ENCODE measurements at regions not wholly inside any gene's neighbourhood (a gene's known extent, or its start where the extent isn't known, plus 50 kb on each side); places are given as distances from the start of the nearest gene placed in this dataset.
"Not testable (repeated sequence)": the region's sequence is repeated elsewhere in the genome, so short reads cannot be mapped to it uniquely, and the experiment has no call there.

DNA sequence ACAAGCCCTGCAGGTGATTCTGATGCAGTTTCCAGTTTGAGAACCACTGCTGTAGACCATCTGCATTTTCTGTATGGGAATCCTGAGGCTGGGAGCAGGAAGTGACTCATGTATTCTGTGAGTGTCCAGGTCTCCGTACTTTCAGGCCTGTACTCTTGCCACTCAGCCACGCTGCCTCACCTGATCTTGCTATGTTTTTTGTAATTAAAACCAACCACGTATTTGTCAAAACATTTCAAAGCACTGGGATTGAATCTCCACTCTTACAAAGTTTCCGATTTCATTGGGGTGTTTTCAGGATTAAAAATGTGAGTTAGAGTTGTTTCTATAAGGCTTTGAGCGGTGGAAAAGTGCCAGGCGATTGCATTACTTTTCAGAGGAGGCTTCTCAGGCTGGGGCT lies 2907.5 kb downstream of the RPIA start:
- intact Hi-C loops (cut with micrococcal nuclease); H3K36me3 ChIP-seq: not testable (repeated sequence)

DNA sequence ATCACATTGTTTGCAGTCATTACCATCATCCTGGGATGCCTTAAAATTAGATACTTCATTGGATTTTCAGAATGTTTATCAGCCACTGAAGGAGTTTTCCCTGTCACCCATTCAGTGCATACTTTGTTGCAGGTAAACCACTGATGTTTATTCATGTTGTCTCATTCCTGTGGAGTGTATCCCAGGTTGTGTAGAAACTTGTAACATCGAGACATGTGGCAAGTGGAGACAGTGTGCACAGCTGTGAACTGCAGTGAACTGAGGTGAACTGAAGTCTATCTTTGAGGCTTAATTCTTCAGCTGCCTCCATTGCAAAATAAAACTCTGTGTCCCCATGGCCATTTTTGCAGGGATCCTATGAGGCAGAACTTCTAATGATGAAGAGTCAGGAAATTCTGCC lies 2911.4 kb downstream of the RPIA start:
- H3K4me3 ChIP-seq; H3K36me3 ChIP-seq; H3K4me1 ChIP-seq; intact Hi-C loops (cut with micrococcal nuclease); H3K9me3 ChIP-seq (replicated peaks); DNase-seq; H3K27ac ChIP-seq (replicated peaks): not testable (repeated sequence)
- peaks cover 29% of the 10 kb centered on the region for H3K27me3 ChIP-seq (ENCODE audit: low read depth)

More for the DNA sequence above, 2907.5 kb downstream of the RPIA start:
- not testable (repeated sequence) for H3K4me1 ChIP-seq; H3K27ac ChIP-seq (replicated peaks); H3K9me3 ChIP-seq (replicated peaks); H3K4me3 ChIP-seq; DNase-seq
- peaks cover 60% of the 10 kb centered on the region for H3K27me3 ChIP-seq (ENCODE audit: low read depth)

DNA sequence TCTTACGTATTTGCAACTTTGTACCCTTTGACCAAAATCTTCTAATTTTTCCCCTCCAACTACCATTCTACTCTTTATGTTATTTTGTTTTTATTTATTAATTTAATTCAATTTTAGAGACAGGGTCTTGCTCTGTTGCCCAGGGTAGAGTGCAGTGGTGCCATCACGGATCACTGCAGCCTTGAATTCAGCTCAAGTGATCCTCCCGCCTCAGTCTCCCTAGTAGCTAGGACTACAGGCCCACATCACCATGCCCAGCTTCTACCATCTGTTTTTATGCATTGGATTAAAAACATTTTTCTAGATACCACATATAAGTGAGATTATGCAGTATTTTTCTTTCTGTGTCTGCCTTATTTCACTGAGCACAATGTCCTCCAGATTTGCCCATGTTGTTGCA lies 2912.5 kb downstream of the RPIA start:
- intact Hi-C loops (cut with micrococcal nuclease); H3K9me3 ChIP-seq (replicated peaks); H3K4me3 ChIP-seq; DNase-seq; H3K36me3 ChIP-seq; H3K4me1 ChIP-seq; H3K27ac ChIP-seq (replicated peaks): not testable (repeated sequence)
- peaks cover 22% of the 10 kb centered on the region for H3K27me3 ChIP-seq (ENCODE audit: low read depth)

DNA sequence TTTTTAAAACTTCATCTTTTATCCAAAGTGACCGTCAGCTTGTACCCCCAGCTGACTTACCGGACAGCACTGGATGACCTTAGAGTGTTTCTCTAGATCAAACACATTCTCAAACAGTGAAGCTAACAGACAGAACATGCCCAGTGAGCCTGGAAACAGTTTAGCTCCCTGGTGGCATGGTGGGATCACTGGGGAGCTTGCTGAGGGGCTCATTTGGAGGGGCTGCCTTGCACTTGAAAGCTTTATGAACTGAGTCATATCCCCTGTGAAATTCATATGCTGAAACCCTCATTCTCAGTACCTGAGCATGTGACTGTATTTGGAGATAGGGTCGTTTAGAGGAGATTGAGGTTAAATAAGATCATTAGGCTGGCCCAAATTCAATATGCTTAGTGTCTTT lies 2913.2 kb downstream of the RPIA start:
- intact Hi-C loops (cut with micrococcal nuclease); DNase-seq; H3K9me3 ChIP-seq (replicated peaks); H3K4me3 ChIP-seq; H3K36me3 ChIP-seq; H3K4me1 ChIP-seq; H3K27ac ChIP-seq (replicated peaks): not testable (repeated sequence)
- H3K27me3 ChIP-seq (ENCODE audit: low read depth): peaks cover 16% of the 10 kb centered on the region

DNA sequence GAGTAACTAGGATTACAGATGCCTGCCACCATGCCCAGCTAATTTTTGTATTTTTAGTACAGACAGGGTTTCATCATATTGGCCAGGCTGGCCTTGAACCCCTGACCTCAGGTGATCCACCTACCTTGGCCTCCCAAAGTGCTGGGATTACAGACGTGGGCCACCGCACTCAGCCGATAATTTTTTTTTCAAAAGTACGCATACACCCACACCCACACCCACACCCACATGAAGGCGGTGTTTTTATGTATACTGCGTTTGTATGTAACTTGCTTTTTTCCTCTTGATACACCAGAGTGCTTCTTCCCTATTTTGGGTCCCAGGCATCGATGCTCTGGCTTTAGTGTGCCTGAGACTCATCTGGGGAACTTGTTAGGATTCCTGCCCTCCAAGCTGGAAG lies 2932.3 kb downstream of the RPIA start:
- H3K27me3 ChIP-seq (ENCODE audit: low read depth); H3K9me3 ChIP-seq (replicated peaks); intact Hi-C loops (cut with micrococcal nuclease); H3K4me1 ChIP-seq; DNase-seq; H3K27ac ChIP-seq (replicated peaks); H3K4me3 ChIP-seq; H3K36me3 ChIP-seq: not testable (repeated sequence)

DNA sequence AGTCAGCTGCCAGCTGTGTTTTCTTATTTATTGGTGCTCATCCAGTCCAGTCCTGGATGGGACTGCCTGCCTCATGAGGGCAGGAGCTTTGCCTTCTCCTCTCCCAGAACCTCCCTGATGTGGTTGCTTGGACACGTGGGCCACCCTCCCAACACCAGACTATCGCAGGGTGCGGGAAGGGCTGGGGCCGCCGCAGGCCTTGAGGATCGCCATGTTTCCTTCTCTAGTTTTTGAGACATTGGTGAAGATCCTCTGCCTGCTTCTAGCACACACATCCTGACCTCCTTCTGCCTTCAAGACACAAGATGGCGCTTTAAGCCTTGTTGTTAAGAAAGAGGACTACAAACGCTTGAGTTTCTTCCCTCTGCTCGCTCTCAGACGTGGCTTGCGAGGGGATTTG lies 2937.0 kb downstream of the RPIA start:
- H3K27me3 ChIP-seq (ENCODE audit: low read depth); H3K4me3 ChIP-seq; H3K36me3 ChIP-seq; H3K27ac ChIP-seq (replicated peaks); H3K9me3 ChIP-seq (replicated peaks); DNase-seq; intact Hi-C loops (cut with micrococcal nuclease); H3K4me1 ChIP-seq: not testable (repeated sequence)

DNA sequence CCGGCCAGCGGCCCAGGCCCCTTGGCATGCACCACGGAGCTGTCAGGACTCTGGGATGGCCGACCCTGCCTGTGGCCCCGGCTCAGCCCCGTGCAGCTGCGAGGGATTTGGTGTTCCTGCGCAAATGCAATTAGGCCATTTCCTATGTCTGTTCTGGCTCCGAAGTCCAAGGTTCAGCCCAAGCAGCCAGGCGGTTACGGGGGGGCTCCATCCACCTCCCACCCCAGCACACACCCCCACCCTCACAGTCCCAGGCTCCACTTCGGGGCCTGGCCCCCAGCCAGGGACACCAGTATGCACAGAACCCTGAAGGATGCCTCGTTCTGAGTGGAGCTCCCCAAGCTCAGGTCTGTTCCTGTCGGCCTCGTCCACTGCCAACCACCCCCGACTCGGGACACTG lies 2965.7 kb downstream of the RPIA start:
- H3K4me3 ChIP-seq: peak overlapping the region; percentile 38
- DNase-seq: peak; percentile 65
- not testable (repeated sequence) for H3K9me3 ChIP-seq (replicated peaks)

DNA sequence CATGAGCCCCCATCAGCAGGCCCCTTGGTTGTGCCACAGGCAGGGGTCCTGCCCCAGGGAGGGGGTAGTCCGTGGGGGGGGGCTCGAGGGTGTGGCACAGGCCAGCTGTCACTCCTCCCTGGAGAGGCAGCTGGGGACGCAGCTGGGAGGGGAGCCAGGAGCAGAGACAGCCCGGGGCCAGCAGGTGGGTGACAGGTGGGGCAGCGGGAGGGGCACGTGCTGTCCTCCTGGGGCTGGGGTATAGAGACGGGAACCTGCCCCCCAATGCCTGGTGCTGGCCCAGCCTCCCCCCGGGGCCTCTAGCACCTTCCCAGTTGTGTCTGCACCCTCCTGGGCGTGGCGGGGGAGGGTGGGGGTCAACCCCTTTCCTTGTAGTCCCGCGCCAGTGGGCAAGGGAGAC lies 2966.9 kb downstream of the RPIA start:
- intact Hi-C loops (cut with micrococcal nuclease); DNase-seq; H3K27me3 ChIP-seq (ENCODE audit: low read depth); H3K9me3 ChIP-seq (replicated peaks); H3K4me1 ChIP-seq; H3K36me3 ChIP-seq: not testable (repeated sequence)
- Histone ChIP-seq H3K27ac (replicated peaks) (peak overlapping the region; percentile 50), H3K4me3 (peak overlapping the region; percentile 38)

More for the DNA sequence above, 2965.7 kb downstream of the RPIA start:
- intact Hi-C loops (cut with micrococcal nuclease); H3K27me3 ChIP-seq (ENCODE audit: low read depth); H3K36me3 ChIP-seq; H3K4me1 ChIP-seq: not testable (repeated sequence)
- peak overlapping the region; percentile 38 for H3K27ac ChIP-seq (replicated peaks)

DNA sequence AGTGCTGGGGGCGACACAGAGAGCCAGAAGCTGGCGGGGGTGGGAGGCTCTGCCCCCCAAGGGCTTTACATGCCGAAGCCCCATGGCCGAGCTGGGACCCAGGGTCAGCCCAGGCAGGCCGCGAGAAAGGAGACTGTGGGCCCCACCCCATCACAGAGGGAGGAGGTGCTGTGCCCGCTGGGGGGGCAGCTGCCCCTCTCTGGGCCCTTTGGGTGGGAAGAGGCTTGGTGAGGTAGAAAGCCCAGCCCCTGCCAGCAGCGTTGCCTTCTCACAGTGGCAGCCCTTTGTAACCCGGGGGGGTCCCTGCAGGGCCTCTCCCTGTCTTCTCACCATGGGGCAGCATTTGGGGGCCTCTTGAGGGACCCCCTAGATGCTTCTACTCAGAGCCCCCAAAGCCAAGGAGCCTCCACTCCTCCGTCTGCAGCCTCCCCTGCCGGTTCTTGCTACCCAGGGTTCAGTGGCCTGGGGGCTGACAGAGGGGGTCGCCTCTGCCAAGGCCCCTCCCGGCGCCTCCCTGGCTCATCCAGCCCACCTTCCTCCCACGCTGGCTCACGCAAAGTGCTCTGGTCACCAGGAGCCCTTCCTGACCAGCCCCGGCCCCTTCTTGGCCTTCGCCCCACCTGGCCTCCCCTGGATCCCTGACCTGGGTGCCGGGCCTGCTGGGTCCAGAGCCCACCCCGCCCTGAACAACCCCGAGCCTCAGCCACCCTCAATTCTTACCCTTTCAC lies 2967.9 kb downstream of the RPIA start:
- H3K4me1 ChIP-seq; H3K9me3 ChIP-seq (replicated peaks); intact Hi-C loops (cut with micrococcal nuclease); H3K36me3 ChIP-seq; H3K27me3 ChIP-seq (ENCODE audit: low read depth); DNase-seq: not testable (repeated sequence)
- Histone ChIP-seq H3K27ac (replicated peaks) (peak overlapping the region; percentile 46), H3K4me3 (peak overlapping the region; percentile 67)

DNA sequence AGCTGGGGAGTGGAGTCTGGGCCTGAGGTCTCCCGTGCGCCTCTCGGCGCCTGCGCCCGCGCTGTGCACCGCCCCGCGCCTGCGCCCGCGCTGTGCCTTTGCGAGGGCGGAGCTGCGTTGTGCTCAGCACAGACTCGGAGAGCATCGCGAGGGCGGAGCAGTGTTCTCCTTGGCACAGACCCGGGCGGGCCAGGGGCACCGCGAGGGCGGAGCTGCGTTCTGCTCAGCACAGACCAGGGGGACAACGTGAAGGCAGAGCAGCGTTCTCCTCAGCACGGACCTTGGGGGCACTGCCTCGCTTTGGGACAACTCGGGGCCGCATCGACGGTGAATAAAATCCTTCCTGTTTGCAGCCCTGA lies 2968.4 kb downstream of the RPIA start:
- H3K4me3 ChIP-seq: peak overlapping the region; percentile 67
- H3K9me3 ChIP-seq (replicated peaks); H3K27ac ChIP-seq (replicated peaks); intact Hi-C loops (cut with micrococcal nuclease); H3K4me1 ChIP-seq; H3K36me3 ChIP-seq; H3K27me3 ChIP-seq (ENCODE audit: low read depth): not testable (repeated sequence)
- peak; percentile 28 for DNase-seq

DNA sequence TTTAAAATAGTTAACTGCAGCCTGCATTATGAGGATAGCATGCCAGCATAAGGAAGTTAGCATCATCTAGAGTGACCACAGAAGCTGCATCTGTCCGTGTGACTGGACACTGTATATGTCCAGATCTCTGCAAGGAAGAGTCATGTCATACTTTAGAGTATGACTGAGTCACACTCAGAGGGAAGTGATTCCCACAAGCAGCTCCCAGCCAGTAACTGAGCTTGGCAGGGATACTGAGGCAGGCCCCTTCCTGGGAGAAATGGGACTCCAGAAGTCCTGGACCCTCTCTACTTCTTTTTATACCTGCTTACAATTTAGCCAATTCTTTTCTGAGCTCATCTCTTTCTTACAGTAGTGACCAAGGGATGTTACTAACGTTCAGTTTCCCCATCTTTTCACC lies 2975.9 kb downstream of the RPIA start:
- DNase-seq; intact Hi-C loops (cut with micrococcal nuclease); H3K4me3 ChIP-seq; H3K36me3 ChIP-seq; H3K27me3 ChIP-seq (ENCODE audit: low read depth); H3K4me1 ChIP-seq; H3K27ac ChIP-seq (replicated peaks); H3K9me3 ChIP-seq (replicated peaks): not testable (repeated sequence)

DNA sequence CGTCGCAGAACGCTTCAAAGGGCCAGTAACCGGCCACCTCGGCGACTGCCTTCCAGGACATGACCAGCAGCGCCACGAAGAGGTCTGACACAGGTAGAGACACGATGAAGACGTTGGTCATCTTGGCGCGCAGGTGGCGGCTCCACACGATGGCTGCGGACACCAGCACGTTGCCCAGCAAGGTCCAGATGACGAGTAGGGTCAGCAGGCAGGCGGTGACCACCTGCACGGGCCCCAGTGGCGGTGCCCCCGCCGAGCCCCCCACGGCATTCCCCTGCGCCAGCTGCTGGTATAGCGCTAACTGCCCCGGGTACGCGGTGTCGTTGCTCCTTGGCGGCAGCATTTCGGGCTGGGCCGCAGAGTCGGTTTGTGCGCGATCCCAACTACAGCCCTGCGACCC lies 2994.1 kb downstream of the RPIA start:
- peaks cover 12% of the 10 kb centered on the region for H3K27me3 ChIP-seq (ENCODE audit: low read depth)
- intact Hi-C loops (cut with micrococcal nuclease); H3K4me1 ChIP-seq; DNase-seq; H3K36me3 ChIP-seq; H3K4me3 ChIP-seq; H3K9me3 ChIP-seq (replicated peaks); H3K27ac ChIP-seq (replicated peaks): not testable (repeated sequence)

DNA sequence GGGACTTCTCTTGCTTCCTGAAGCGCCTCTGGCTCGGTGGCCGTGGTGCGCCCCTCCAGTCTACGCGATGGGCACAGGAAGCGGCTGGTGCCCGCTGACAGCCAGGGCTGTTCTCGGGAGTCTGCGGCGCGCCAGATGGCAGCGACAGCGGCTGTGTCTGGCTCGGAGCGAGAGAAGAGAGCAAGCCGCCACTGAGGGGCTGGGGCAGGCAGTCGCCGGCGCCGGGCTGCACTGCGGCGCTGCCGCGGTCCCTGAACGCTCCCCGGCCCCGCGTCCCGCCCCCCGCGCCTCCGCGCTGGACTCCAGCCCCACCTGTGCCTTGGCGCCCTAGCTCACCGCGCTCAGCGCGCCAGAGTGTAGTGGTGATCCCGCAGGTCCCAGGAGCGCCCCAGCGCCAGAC lies 2994.6 kb downstream of the RPIA start:
- Histone ChIP-seq H3K4me3 (peak overlapping the region; percentile 35), H3K27me3 (ENCODE audit: low read depth) (peaks cover 12% of the 10 kb centered on the region)
- DNase-seq; H3K36me3 ChIP-seq; H3K4me1 ChIP-seq; H3K27ac ChIP-seq (replicated peaks); H3K9me3 ChIP-seq (replicated peaks); intact Hi-C loops (cut with micrococcal nuclease): not testable (repeated sequence)
